SK-MEL-5 (cell line): ENCODE measurements at regions not wholly inside any gene's neighbourhood (a gene's known extent, or its start where the extent isn't known, plus 50 kb on each side); places are given as distances from the start of the nearest gene placed in this dataset.

Experiments used
- DNase-seq: peaks from one replicate; pipeline ENCODE4 v3.0.0-alpha.2; 2016; ENCODE audit warnings: low read depth, low spot score
- in situ Hi-C: cut with HindIII; loops from 2 replicates; pipeline ENCODE4 v1.10.0; 2016; ENCODE audit warnings: low sequenced_read_pairs, high pct_unique_total_duplicates, low pct_unique_long_range_greater_than_20kb

DNA sequence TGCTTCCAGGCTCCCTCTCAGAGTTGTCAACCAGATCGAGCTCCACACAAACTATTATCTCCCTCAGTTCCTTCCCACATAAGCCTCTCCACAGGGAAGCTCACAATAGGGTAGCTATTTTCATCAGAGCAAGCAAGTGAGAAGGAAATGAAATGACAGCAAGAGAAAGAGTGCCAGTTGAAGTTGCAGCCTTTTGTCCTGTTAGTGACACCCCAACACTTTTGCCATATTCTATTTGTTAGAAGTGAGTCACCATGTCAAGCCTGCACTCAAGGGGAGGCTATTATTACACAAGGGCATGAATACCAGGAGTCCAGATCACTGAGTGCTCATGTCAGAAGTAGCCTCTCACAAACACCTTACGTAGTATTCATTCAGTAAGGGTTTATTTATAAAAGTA, 266.3 kb upstream of the NOCT start:
- no peak for DNase-seq
- in situ Hi-C loops, result no loop called here

DNA sequence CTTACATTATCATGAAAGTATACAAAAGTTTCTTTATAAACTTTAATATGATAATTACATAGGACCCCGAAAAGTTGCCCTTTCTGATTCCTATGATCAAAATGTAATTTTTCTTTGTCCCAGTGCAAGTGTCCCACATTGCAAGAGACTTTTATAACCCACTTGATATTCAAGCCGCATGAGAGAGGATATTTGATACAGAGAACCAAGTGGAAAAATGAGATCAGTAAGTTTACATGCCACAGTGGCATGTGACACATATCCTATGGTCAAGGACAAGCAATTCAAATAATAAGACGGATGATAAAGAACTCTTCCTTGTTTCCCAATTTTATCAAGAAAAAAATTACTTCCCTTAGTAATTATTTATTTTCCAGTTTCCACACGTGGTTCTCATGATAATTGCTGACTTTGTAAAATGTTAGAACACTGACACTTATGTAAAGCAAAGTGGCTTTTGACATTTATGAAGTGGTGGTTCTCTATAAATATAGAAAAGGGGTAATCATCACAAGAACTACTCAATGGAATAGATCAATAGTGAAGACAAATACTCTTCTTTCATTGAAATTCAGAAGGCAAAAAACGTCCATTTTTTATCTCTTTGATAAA, 273.7 kb upstream of the NOCT start:
- DNase-seq, result no peak
- in situ Hi-C loops, result no loop called here

- DNase-seq, result peak; percentile 9
- in situ Hi-C loops, result no loop called here
These were observed 274.5 kb upstream of the NOCT start for GRCh38 chr4:138740816-138741745.

DNA sequence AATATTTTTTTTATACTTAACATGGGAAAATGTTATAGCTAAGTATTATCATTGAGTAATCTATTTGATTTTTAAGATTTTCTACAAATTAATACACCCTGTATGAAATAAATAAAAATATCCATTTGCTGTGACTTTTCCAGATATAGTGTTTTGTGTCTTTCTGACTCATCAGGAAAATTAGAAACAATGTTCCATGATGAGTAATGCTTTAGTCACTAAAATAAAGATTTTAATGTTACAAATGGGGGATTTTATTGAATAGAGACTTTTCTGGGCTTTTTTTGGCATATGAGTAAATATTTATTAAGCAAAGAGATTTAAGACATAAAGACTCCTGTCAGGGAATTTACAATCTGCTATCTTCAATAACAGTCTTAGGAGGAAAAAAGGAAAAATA, 279.2 kb upstream of the NOCT start:
- no peak for DNase-seq
- in situ Hi-C loops, result no loop called here

DNA sequence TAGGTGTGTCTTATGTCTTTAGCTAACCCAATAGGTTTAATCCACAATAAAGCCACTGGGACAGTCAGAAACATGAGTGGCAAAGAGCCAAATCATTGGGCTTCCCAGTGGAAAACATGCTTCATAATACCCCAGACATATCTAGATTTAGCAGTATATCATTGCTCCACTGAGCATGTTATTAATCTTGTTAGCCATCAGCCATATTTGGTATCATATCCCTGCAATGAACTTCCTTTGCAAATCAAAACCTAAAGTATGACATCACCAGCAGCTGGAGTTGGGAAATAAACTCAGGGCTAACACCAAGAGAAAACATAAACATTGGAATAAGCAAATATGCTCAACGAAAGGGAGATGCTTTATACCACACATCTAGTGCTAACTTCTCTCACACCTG, 280.8 kb upstream of the NOCT start:
- in situ Hi-C loops, result no loop called here
- DNase-seq, result no peak

DNA sequence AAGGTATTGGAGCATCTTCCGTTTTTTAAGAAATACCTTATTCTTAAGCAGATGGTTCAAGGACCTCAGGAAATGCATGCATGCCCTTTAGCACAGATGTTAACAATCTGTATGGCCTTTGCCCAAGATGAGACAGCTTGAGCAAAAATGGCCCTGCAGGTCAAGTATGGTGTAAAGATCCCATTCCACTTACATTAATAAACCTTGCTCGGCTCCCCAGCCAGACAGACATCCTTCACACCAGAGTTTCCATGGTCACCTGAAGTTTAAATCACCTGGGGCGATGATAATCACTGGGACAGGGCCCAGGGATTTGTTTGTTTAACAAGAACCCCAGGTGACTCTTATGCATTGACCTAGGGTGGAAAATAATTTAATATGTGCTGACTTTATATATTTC, 287.0 kb upstream of the NOCT start:
- DNase-seq, result no peak

GRCh38 chr4:138727731-138728130, 287.9 kb upstream of the NOCT start:
- DNase-seq, result no peak
- in situ Hi-C loops, result no loop called here

More for the DNA sequence above, 287.0 kb upstream of the NOCT start:
- in situ Hi-C loops, result no loop called here

DNA sequence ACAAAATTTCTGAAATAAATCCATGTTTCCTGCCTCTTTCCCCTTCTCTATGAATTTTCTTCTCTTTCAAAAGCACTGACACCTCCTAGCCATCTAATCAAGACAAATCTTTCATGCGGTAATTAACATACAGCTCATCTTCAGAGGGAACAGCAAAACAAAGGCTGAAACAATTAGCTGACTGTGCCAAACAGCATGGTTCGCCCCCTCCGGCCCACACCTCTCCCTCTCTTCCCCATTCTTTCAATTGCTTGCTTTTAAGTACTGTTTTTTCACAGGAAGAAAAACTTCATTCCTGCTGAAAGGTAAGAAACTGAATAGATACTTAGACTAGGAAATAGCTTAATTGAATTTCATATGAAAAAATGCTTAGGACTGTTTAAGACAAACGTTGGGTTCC, 291.1 kb upstream of the NOCT start:
- no peak for DNase-seq
- in situ Hi-C loops, result no loop called here

- in situ Hi-C loops, result no loop called here
- DNase-seq, result no peak
These were observed 298.8 kb upstream of the NOCT start for GRCh38 chr4:138716559-138717335.

DNA sequence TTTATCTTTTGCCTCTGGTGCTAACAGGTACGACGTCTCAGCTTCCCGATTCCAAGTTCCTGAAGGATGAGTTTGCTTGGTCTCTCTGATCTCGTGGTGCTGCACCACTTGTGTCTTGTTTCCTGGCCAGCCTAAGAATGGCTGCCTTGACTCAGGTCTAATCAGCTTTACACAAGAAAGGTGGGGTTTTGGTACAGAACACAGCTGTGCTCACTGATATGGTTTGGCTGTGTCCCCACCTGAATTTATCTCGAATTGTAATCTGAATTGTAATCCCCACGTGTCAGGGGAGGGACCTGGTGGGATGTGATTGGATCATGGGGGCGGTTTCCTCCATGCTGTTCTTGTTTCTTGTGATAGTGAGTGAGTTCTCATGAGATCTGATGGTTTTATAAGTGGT, 305.3 kb upstream of the NOCT start:
- no peak for DNase-seq
- in situ Hi-C loops, result no loop called here

DNA sequence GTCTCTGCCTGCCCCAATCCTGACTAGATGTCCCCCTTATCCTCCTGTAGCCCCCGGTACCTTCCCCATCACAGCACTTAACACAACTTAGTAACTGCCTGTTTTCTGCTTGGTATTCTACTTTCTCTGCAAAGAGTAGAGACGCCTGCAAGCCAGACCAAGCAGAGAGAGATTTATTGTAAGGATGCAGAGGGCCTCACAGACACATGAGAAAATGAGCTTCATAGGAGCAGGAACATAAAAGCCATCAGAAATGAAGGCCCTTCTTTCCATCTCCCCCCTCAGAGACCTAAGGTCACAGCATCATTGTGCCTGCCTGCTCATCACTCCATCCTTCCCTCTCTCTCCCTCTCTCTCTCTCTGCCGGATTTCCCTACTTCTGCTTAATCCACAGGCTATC, 305.7 kb upstream of the NOCT start:
- in situ Hi-C loops, result no loop called here
- no peak for DNase-seq

- in situ Hi-C loops, result no loop called here
- DNase-seq, result no peak
These were observed 307.6 kb upstream of the NOCT start for GRCh38 chr4:138707746-138708677.

GRCh38 chr4:138706201-138706600, 309.4 kb upstream of the NOCT start:
- in situ Hi-C loops, result no loop called here
- no peak for DNase-seq

DNA sequence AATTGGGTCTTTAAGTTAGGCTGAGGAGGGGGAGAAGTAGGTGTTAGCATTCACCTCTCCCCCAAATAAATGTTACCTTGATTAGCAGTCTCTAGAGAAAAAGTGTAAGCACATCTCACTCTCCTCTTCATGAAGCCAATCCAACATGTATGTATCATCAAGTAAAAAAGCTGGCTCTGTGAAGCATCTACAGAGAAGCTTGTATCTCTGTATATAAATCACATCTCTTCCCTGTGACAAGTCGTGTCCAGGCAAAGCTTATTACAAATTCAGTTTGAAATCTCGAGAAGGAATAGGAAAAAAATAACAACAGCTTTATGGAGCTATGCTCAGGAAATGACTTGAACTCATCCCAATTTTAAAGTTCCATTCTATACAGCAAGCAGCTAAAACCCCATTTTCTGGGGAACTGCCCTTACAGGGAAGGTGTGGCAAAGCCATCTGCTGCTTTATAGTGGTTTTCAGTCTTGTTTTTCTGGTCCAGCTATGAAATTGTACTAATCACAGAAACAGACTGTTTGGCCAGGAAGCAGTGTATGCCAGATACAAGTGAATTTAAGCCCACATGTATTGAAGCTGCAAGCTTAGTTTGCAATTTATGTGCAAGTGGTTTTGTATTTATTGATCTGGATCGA, 313.3 kb upstream of the NOCT start:
- in situ Hi-C loops, result no loop called here
- DNase-seq, result no peak

GRCh38 chr4:138698641-138699040, 316.9 kb upstream of the NOCT start:
- in situ Hi-C loops, result no loop called here
- no peak for DNase-seq

- DNase-seq, result no peak
- in situ Hi-C loops, result no loop called here
These were observed 317.7 kb upstream of the NOCT start for GRCh38 chr4:138697851-138698250.

DNA sequence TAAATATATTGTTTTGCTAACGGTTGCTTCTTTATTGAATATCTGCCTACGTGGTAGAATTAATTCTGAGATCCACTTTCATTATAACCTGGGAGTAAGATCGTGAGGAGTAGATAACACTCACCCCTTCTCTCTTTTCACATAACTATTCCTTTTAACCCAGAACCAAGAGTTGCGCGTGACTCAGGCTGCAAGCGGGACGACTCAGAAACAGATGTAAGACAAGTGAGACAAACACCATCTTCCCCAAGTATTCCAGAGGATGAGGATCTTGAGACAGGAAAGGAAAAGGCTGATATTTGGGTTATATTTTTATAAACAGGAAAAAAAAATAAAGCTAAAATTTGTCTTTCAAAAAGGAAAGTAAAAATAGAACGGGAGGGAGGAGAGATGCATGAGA, 318.8 kb upstream of the NOCT start:
- DNase-seq, result no peak

More for the DNA sequence above, 318.8 kb upstream of the NOCT start:
- in situ Hi-C loops, result no loop called here
